K562 (cell line): ENCODE measurements at regions not wholly inside any gene's neighbourhood (a gene's known extent, or its start where the extent isn't known, plus 50 kb on each side); places are given as distances from the start of the nearest gene placed in this dataset.

Experiments
- ATAC-seq: fragments of 200-7000 bp; cut with Tn5 transposase; 3 replicates; pipeline ENCODE4 v1.9.1; 2020; ENCODE audit warnings: moderate library complexity
- BruUV-seq: library from RNA; stranded (reverse); fragments of 400-500 nt; replicated peaks from 2 replicates; lab custom pipeline; 2021; lab: Mats Ljungman, UMichigan
- CTCF ChIA-PET: fragments of 300-600 bp; formaldehyde crosslinking; extraction: SDS; loops from one replicate; lab custom pipeline; 2021; ENCODE audit warnings: low intra/inter-chr PET ratio; lab: Yijun Ruan, JAX
- POLR2A ChIA-PET: fragments of 300-600, 350-650 bp; sonication (Branson Sonifier 250); formaldehyde crosslinking; extraction: SDS; loops from one replicate; lab custom pipeline; 2021; ENCODE audit warnings: antibody characterized with exemption, inconsistent platforms; lab: Yijun Ruan, JAX
- DNase-seq, 4 experiments: peaks; one replicate each; pipeline versions ENCODE4 v3.0.0 to v3.0.0-alpha.2; 2011 to 2018; ENCODE audit warnings: low spot score in 3 of 4, mixed read lengths in 3 of 4; ENCODE audit errors: extremely low read depth in 1 of 4
- FAIRE-seq: peaks from 2 replicates; lab custom pipeline; 2011; peaks lifted over from hg19 to GRCh38; lab: Jason Lieb, UNC
- H2AFZ ChIP-seq: 2 replicates; pipeline ENCODE4 v1.6.0; 2011; ENCODE audit warnings: low read depth, low read length, control low read depth, inconsistent platforms
- H3K27ac ChIP-seq: fragments of 200-600 bp; 3 replicates; pipeline ENCODE4 v1.8.0; 2011; ENCODE audit warnings: low read depth, mild to moderate bottlenecking, control low read depth, inconsistent platforms, low read length, moderate library complexity, mixed read lengths; ENCODE audit errors: extremely low read depth
- H3K27me3 ChIP-seq, 2 experiments: fragments of 300-600 bp in 1 of 2; 2 replicates in 1 of 2; 3 replicates in 1 of 2; pipeline versions ENCODE4 v1.6.0 to v1.8.0; 2011; ENCODE audit warnings: inconsistent platforms in 2 of 2, low read length in 2 of 2, mild to moderate bottlenecking in 1 of 2, mixed read lengths in 1 of 2, moderate library complexity in 1 of 2; ENCODE audit not compliant: control insufficient read depth in 2 of 2, insufficient read depth in 2 of 2
- H3K36me3 ChIP-seq: fragments of 300-600 bp; 3 replicates; pipeline ENCODE4 v1.8.0; 2011; ENCODE audit warnings: mild to moderate bottlenecking, low read length, inconsistent platforms; ENCODE audit not compliant: control insufficient read depth, insufficient read depth
- H3K4me1 ChIP-seq, 2 experiments: fragments of 200-600 bp in 1 of 2; replicated peaks in 1 of 2; 2 replicates in 1 of 2; 3 replicates in 1 of 2; pipeline versions ENCODE4 v1.5.1 to v1.8.0; 2011; ENCODE audit warnings: inconsistent platforms in 2 of 2, low read length in 2 of 2, mild to moderate bottlenecking in 1 of 2, mixed read lengths in 1 of 2, moderate library complexity in 1 of 2; ENCODE audit not compliant: control insufficient read depth in 2 of 2, insufficient read depth in 2 of 2
- H3K4me2 ChIP-seq: 2 replicates; pipeline ENCODE4 v1.6.1; 2011; ENCODE audit warnings: low read length, control low read depth, inconsistent platforms, mixed read lengths; ENCODE audit not compliant: insufficient read depth
- H3K4me3 ChIP-seq: fragments of 200-600 bp; sonication (generic), shearing (Covaris generic); 2 replicates; pipeline ENCODE4 v1.5.1; 2016; ENCODE audit warnings: control low read depth, inconsistent platforms
- H3K79me2 ChIP-seq: fragments of 200-600 bp; 3 replicates; pipeline ENCODE4 v1.8.0; 2011; ENCODE audit warnings: low read length, inconsistent platforms; ENCODE audit not compliant: control insufficient read depth, insufficient read depth
- H3K9ac ChIP-seq, 2 experiments: 2 replicates each; pipeline versions ENCODE4 v1.6.0 to v1.6.1; 2011; ENCODE audit warnings: low read depth in 2 of 2, low read length in 2 of 2, control low read depth in 1 of 2, inconsistent platforms in 1 of 2, mild to moderate bottlenecking in 1 of 2, mixed read lengths in 1 of 2; ENCODE audit not compliant: insufficient read depth in 1 of 2
- H3K9me1 ChIP-seq: one replicate; pipeline ENCODE4 v1.6.0; 2011; ENCODE audit warnings: inconsistent platforms, mild to moderate bottlenecking, low read length, moderate library complexity; ENCODE audit not compliant: control insufficient read depth, insufficient read depth
- H3K9me3 ChIP-seq: replicated peaks from 2 replicates; pipeline ENCODE4 v1.5.1; 2011; ENCODE audit warnings: low read depth, low read length, inconsistent platforms; ENCODE audit not compliant: control insufficient read depth, insufficient read depth
- H4K20me1 ChIP-seq: replicated peaks from 2 replicates; pipeline ENCODE4 v1.6.1; 2011; ENCODE audit warnings: low read length, inconsistent platforms, mixed read lengths; ENCODE audit not compliant: control insufficient read depth, insufficient read depth
- CBFB ChIP-seq: sonication (generic); formaldehyde crosslinking; IDR thresholded peaks from 2 replicates; pipeline ENCODE4 v1.4.0; 2020; ENCODE audit warnings: mild to moderate bottlenecking, missing genetic modification reagents
- CREB1 ChIP-seq, 2 experiments: sonication (generic) in 1 of 2; formaldehyde crosslinking in 1 of 2; IDR thresholded peaks; 2 replicates each; pipeline versions ENCODE4 v1.6.1 to v1.8.0; 2012 to 2022; ENCODE audit warnings: inconsistent platforms in 1 of 2, mild to moderate bottlenecking in 1 of 2, missing genetic modification reagents in 1 of 2, moderate library complexity in 1 of 2
- ILK ChIP-seq: fragments of 450-650 bp; IDR thresholded peaks from 2 replicates; pipeline ENCODE4 v1.6.1; 2016; ENCODE audit warnings: missing genetic modification characterization, low read depth, mild to moderate bottlenecking, missing compliant biosample characterization, moderate library complexity, borderline replicate concordance
- MCM5 ChIP-seq: fragments of 450-650 bp; IDR thresholded peaks from 2 replicates; pipeline ENCODE4 v1.6.1; 2016; ENCODE audit warnings: low read depth
- MYBL2 ChIP-seq, 2 experiments: fragments of 450-650 bp in 1 of 2; sonication (generic) in 1 of 2; formaldehyde crosslinking in 1 of 2; IDR thresholded peaks; 2 replicates each; pipeline versions ENCODE4 v1.6.1 to v1.8.1; 2017 to 2022; ENCODE audit warnings: borderline replicate concordance in 1 of 2, inconsistent platforms in 1 of 2, low read depth in 1 of 2, mild to moderate bottlenecking in 1 of 2, missing genetic modification reagents in 1 of 2, moderate library complexity in 1 of 2
- ZSCAN29 ChIP-seq: fragments of 450-650 bp; IDR thresholded peaks from 2 replicates; pipeline ENCODE4 v1.6.1; 2017
- WGBS: fragments of 100-300 bp; shearing (Covaris generic); methylation state at CpG from one replicate; pipeline ENCODE4 v1.1.6; 2016; ENCODE audit warnings: low coverage, mixed read lengths; ENCODE audit not compliant: insufficient coverage; ENCODE audit errors: missing lambda C conversion rate; 5-methylcytosine and 5-hydroxymethylcytosine counted together
- in situ Hi-C: fragments of 300-500 bp; cut with MboI; formaldehyde crosslinking; loops from 4 replicates; pipeline ENCODE4 v1.15.0; 2018; ENCODE audit warnings: inconsistent platforms, mixed read lengths
- intact Hi-C: fragments of 100-400 bp; cut with micrococcal nuclease; formaldehyde crosslinking; loops from 2 replicates; pipeline ENCODE4 v1.14.2; 2022
- TF ChIP-seq, protein P1 (sequence below): fragments of 450-650 bp; formaldehyde crosslinking; IDR thresholded peaks from 2 replicates; pipeline ENCODE4 v1.4.0; 2022; ENCODE audit warnings: missing genetic modification characterization
- TF ChIP-seq, protein P2 (sequence below): fragments of 250-450 bp; sonication (Bioruptor Pico); IDR thresholded peaks from 2 replicates; pipeline ENCODE4 v1.4.0; 2020; ENCODE audit warnings: mild to moderate bottlenecking, moderate library complexity

DNA sequence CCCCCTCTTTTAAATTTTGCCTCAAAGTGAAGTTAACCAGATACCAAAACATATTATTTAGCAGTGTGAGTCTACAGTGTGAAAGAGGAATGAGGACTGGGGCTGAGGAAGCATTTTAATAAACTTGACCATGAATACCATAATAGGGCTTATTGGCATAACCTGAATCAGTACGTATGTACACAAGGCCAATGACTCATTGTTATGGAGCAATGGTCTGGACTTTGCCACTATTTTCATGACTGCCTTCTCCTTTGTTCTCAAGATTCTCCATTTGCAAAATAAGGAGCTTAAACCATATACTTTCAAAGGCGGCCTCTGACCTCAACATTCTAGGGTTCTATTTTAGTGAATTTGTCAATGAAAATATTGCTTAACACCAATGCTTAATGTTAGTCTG, 102.8 kb upstream of the OR13H1 start:
- BruUV-seq = no TSS peak
- H3K79me2 ChIP-seq = no peaks in the 10 kb centered on the region
- CTCF ChIA-PET = no interaction called here

More for the DNA sequence above, 102.8 kb upstream of the OR13H1 start:
- H3K4me1 ChIP-seq = no peaks in the 10 kb centered on the region
- H2AFZ ChIP-seq = no peak overlapping the region
- no peaks in the 10 kb centered on the region for H3K36me3 ChIP-seq
- no peak for TF ChIP-seq MCM5
- TF ChIP-seq MYBL2 (IDR thresholded peaks at IDR 0.05; ENCODE audit: low read depth) = no peak
- no peak for TF ChIP-seq MYBL2 (CRISPR knock-in tag; IDR thresholded peaks at IDR 0.05; ENCODE audit: borderline replicate concordance)
- no peak for TF ChIP-seq CREB1 (IDR thresholded peaks at IDR 0.05)
- no peak for TF ChIP-seq CREB1 (CRISPR knock-in tag; IDR thresholded peaks at IDR 0.05)
- TF ChIP-seq ZSCAN29 = no peak
- TF ChIP-seq CBFB = no peak
- TF ChIP-seq, protein P1, sequence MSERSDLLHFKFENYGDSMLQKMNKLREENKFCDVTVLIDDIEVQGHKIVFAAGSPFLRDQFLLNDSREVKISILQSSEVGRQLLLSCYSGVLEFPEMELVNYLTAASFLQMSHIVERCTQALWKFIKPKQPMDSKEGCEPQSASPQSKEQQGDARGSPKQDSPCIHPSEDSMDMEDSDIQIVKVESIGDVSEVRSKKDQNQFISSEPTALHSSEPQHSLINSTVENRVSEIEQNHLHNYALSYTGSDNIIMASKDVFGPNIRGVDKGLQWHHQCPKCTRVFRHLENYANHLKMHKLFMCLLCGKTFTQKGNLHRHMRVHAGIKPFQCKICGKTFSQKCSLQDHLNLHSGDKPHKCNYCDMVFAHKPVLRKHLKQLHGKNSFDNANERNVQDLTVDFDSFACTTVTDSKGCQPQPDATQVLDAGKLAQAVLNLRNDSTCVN (CRISPR knock-in tag) = no peak
- no peak for TF ChIP-seq ILK (tag)
- TF ChIP-seq, protein P2, sequence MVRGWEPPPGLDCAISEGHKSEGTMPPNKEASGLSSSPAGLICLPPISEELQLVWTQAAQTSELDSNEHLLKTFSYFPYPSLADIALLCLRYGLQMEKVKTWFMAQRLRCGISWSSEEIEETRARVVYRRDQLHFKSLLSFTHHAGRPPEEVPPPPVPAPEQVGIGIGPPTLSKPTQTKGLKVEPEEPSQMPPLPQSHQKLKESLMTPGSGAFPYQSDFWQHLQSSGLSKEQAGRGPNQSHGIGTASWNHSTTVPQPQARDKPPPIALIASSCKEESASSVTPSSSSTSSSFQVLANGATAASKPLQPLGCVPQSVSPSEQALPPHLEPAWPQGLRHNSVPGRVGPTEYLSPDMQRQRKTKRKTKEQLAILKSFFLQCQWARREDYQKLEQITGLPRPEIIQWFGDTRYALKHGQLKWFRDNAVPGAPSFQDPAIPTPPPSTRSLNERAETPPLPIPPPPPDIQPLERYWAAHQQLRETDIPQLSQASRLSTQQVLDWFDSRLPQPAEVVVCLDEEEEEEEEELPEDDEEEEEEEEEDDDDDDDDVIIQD = no peak
- no peak overlapping the region for H3K4me2 ChIP-seq
- H3K27ac ChIP-seq = no peak overlapping the region
- intact Hi-C loops (no loop called here), in situ Hi-C loops (no loop called here)
- WGBS = 0% methylated on average over 2 of the region's 2 CpGs
- FAIRE-seq (no peak), ATAC-seq (no peak), DNase-seq (no peak)
- no peaks in the 10 kb centered on the region for H4K20me1 ChIP-seq
- no peaks in the 10 kb centered on the region; a peak in 1 of 5 replicates for H3K27me3 ChIP-seq
- H3K4me3 ChIP-seq = no peak overlapping the region
- no peaks in the 10 kb centered on the region for H3K9me1 ChIP-seq
- H3K9me3 ChIP-seq = no peaks in the 10 kb centered on the region
- H3K9ac ChIP-seq = no peak overlapping the region
- POLR2A ChIA-PET = no interaction called here
